GM08714 (cell line): ENCODE measurements at regions not wholly inside any gene's neighbourhood (a gene's known extent, or its start where the extent isn't known, plus 50 kb on each side); places are given as distances from the start of the nearest gene placed in this dataset.

Experiments used
- H3K4me3 ChIP-seq: fragments of 200-500 bp; sonication (Bioruptor generic); 2 replicates; pipeline ENCODE4 v1.5.1; 2014; ENCODE audit warnings: mild to moderate bottlenecking, low read length, inconsistent platforms
- ZNF274 ChIP-seq: IDR thresholded peaks from 2 replicates; pipeline ENCODE4 v1.6.1; 2012; ENCODE audit warnings: mild to moderate bottlenecking, low read depth, low read length

- H3K4me3 ChIP-seq, result no peak overlapping the region
- TF ChIP-seq ZNF274, result no peak
These were observed 161.2 kb upstream of the PIEZO2 start for GRCh38 chr18:11310476-11311086.

GRCh38 chr18:11309172-11309571 lies 159.8 kb upstream of the PIEZO2 start:
- TF ChIP-seq ZNF274, result no peak
- H3K4me3 ChIP-seq, result no peak overlapping the region

- TF ChIP-seq ZNF274, result no peak
- no peak overlapping the region for H3K4me3 ChIP-seq
These were observed 159.1 kb upstream of the PIEZO2 start for GRCh38 chr18:11308499-11308898.

- TF ChIP-seq ZNF274, result no peak
- no peak overlapping the region for H3K4me3 ChIP-seq
These were observed 158.3 kb upstream of the PIEZO2 start for GRCh38 chr18:11307716-11308115.

- no peak for TF ChIP-seq ZNF274
- H3K4me3 ChIP-seq, result no peak overlapping the region
These were observed 156.1 kb upstream of the PIEZO2 start for GRCh38 chr18:11305507-11305906.

- no peak for TF ChIP-seq ZNF274
- no peak overlapping the region for H3K4me3 ChIP-seq
These were observed 155.6 kb upstream of the PIEZO2 start for GRCh38 chr18:11304928-11305327.

- H3K4me3 ChIP-seq, result no peak overlapping the region
- TF ChIP-seq ZNF274, result no peak
These were observed 147.6 kb upstream of the PIEZO2 start for GRCh38 chr18:11296946-11297345.

- TF ChIP-seq ZNF274, result no peak
- no peak overlapping the region for H3K4me3 ChIP-seq
These were observed 144.4 kb upstream of the PIEZO2 start for GRCh38 chr18:11293794-11294193.

- no peak overlapping the region for H3K4me3 ChIP-seq
These were observed 141.4 kb upstream of the PIEZO2 start for GRCh38 chr18:11290786-11291185.

GRCh38 chr18:11289248-11289647 lies 139.9 kb upstream of the PIEZO2 start:
- TF ChIP-seq ZNF274, result no peak
- H3K4me3 ChIP-seq, result no peak overlapping the region

More at GRCh38 chr18:11290786-11291185, 141.4 kb upstream of the PIEZO2 start:
- no peak for TF ChIP-seq ZNF274

GRCh38 chr18:11288401-11288800 lies 139.0 kb upstream of the PIEZO2 start:
- H3K4me3 ChIP-seq, result no peak overlapping the region
- no peak for TF ChIP-seq ZNF274

GRCh38 chr18:11286431-11286830 lies 137.1 kb upstream of the PIEZO2 start:
- TF ChIP-seq ZNF274, result no peak
- no peak overlapping the region for H3K4me3 ChIP-seq

GRCh38 chr18:11284811-11285210 lies 135.4 kb upstream of the PIEZO2 start:
- no peak for TF ChIP-seq ZNF274
- H3K4me3 ChIP-seq, result no peak overlapping the region

GRCh38 chr18:11284349-11284748 lies 135.0 kb upstream of the PIEZO2 start:
- no peak for TF ChIP-seq ZNF274
- H3K4me3 ChIP-seq, result no peak overlapping the region

- H3K4me3 ChIP-seq, result no peak overlapping the region
- no peak for TF ChIP-seq ZNF274
These were observed 134.3 kb upstream of the PIEZO2 start for GRCh38 chr18:11283479-11284161.

GRCh38 chr18:11279461-11279860 lies 130.1 kb upstream of the PIEZO2 start:
- no peak for TF ChIP-seq ZNF274
- H3K4me3 ChIP-seq, result no peak overlapping the region

- TF ChIP-seq ZNF274, result no peak
- H3K4me3 ChIP-seq, result no peak overlapping the region
These were observed 127.3 kb upstream of the PIEZO2 start for GRCh38 chr18:11276678-11277077.
